GM19023 (cell line): ENCODE measurements at regions not wholly inside any gene's neighbourhood (a gene's known extent, or its start where the extent isn't known, plus 50 kb on each side); places are given as distances from the start of the nearest gene placed in this dataset.
"Not testable (repeated sequence)": the region's sequence is repeated elsewhere in the genome, so short reads cannot be mapped to it uniquely, and the experiment has no call there.

Experiments used
- ATAC-seq: cut with Tn5 transposase; IDR thresholded peaks from one replicate; pipeline ENCODE4 v1.9.1; 2021; ENCODE audit warnings: mild to moderate bottlenecking, moderate library complexity; ENCODE audit not compliant: unreplicated experiment

GRCh38 chr12:69028941-69029729, 96.2 kb upstream of the CPM start:
- no peak for ATAC-seq

DNA sequence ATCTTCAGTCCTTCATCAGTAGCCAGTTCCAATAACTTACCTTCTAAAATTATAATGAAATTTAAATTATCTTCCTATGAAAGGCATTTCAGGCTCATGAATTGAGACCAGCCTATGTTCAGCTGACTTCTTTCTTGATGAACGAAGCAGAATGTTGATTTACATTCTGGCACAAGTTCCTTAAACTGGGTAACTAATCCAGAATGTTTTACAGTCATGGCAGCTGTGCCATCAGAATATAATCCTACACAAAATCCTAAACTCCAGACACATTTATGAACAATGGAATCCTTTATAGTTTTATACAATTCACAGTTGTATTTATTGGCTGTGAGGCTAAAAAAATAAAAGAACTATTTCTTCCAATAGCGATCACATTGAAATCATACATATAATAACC, 97.3 kb upstream of the CPM start:
- ATAC-seq: no peak

GRCh38 chr12:69036533-69036932, 103.6 kb upstream of the CPM start:
- no peak for ATAC-seq

- no peak for ATAC-seq
Measured at GRCh38 chr12:69036999-69037398, 104.0 kb upstream of the CPM start.

DNA sequence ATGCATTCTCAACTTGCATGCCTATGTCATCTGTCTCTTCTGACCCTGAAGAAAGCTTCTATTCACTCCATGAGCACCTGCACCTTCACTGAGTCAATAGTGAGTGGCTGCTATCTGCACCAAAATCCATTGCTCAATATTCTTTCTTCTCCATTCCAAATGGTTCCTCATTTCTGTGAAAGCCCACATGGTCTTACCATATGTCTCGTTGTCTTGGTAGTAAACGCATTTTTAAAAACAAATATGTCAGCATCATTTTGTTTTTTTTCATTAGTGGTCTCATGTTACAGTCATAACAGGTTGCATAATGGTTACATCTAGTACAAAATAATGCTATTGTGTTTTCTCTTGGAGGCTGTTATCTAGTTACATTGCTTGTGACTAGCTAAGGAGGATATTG, 106.9 kb upstream of the CPM start:
- no peak for ATAC-seq

DNA sequence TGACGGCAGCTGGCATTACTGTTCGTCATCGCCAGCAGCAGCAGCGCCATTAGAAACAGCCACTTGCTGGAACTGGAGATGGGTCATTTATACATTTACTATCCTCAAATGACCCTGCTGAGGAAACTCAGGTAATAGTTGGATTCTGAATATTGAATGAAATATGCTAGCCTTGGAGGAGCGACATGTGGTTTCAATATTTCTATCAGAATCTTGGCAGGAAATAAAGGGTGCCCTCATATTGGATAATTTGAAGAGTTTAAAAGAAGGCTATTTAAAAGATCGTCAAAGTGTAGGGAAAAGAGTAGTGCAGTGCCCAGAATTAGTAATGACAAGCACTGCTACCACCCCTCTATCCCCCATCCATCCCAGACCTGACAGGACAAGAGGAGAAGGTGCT, 109.6 kb upstream of the CPM start:
- ATAC-seq: no peak

DNA sequence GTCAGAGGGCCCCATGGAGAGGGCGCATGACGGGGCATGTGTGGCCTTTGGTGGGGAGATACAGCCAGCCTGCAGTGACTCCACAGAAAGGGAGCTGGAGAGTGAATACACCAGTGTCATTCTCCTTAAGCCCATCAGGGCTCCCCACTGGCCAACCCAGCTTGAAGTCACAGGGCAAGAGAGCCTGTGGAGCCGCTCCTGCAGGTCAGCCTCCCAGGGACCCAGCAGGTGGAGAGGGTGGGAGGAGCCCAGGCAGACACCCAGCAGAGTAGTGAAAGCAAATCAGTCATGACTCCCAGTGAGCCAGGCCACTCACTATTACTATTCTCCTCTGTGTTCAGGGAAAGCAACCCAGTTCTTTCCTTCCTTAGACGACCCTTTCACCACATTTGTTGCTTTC, 110.0 kb upstream of the CPM start:
- no peak for ATAC-seq

DNA sequence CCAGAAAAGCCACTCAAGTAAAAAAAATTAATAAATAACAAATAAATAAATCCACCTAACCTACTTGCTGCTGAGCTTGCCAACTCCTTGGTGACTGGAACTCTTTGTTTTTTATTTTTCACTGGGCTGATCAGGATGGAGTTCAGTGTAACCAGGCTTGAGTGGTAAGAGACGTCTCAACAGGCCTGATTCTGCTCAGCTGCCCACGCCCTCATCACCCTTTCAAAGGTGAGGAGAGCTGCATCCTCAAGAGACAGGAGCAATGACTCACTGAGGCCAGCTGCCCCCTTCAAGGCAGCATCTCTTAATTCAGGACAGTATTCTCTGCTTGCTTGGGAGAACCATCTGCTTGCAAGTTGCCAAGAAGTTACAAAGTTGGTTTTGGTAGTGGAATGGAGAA, 111.9 kb upstream of the CPM start:
- ATAC-seq: no peak

DNA sequence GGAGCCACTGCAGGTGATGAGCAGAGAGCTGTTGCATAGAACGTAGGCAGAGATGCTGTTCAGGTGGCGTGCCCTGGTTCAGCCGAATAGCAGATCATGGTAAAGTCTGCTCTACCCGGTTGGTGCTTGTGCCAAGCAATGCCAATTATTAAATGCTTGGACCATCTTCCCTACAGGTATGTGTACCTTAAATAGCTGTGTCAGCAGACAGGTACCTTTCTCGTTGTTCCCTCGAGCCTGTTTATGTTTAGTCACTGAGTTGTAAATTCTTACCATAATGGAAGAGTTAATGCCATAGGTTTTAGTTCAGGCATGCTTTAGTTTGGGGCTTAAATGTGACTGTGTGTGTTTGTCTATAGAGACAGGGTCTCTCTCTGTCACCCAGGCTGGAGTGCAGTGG, 112.5 kb upstream of the CPM start:
- ATAC-seq: no peak

- no peak for ATAC-seq
Measured at GRCh38 chr12:69046363-69046762, 113.4 kb upstream of the CPM start.

GRCh38 chr12:69046920-69047319, 113.9 kb upstream of the CPM start:
- no peak for ATAC-seq

GRCh38 chr12:69047990-69048389, 115.0 kb upstream of the CPM start:
- no peak for ATAC-seq

- not testable (repeated sequence) for ATAC-seq
Measured at GRCh38 chr12:69049855-69050254, 116.9 kb upstream of the CPM start.

DNA sequence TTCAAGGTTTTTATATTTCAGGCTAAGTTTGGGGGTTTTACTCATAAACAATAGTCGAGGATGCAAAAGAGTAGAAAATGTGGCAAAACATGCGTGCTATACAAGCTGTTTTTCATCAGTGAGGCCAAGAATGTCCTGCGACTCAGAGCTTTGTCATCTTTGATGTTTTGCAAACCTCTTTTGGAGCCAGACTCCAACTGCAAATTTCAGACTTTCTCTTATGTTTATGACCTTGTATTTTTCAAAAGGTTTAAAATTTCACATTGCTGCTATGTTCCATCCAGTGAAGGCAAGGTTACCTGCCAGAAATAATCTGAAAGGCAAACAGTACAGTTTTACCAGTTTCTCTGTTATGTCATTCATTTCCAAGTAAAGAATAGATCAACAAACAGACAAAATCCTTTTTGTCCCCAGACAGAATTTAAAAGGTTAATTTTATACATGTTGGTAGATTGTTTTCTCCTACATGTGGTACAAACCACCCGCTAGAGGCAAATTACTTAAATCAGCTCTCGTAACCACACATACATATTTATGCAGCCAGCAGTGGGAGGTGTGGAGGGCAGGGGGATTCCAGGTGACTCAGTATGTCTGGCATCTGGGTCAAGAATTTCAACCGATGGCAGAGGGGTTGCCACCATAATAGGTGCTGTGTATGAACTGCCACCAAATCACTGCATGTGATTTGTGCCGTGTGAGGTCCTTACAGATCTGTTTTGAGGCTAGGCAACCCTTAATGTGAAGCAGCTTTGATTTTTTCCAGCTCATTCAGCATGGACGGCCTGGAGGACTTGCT, 119.8 kb upstream of the CPM start:
- ATAC-seq: no peak

DNA sequence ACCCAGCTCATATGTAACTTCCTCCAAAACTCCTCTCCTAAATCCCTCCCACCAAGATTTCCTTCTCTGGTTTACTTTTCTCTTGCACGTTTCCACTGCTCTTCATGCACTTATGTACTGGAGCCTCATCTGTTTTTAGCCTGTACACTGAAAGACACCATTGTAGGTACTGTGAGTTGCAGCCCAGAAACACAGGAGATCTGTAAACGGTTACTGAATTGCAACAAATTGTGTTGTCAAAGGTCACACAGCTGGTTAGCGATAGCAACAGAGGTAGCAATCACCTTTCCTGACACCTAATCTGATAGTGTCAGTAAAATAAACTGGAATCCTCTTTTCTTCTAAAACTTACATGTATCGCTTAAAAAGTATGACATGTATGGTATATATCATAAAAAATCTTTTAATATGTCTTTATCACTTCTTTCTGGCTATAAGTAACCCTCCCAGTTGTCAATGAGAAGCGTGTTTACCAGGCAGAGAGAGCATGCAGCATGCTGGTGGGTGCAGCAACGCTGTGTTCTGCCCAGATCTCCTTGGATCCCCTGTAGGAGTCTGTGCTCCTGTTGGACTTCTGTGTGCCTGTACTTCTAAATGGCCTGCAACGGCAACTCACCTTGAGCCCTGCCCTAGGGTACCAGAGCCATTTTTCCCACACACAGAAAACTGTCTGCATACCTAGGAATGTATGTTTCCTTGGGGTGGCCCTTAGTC, 121.5 kb upstream of the CPM start:
- ATAC-seq: no peak

DNA sequence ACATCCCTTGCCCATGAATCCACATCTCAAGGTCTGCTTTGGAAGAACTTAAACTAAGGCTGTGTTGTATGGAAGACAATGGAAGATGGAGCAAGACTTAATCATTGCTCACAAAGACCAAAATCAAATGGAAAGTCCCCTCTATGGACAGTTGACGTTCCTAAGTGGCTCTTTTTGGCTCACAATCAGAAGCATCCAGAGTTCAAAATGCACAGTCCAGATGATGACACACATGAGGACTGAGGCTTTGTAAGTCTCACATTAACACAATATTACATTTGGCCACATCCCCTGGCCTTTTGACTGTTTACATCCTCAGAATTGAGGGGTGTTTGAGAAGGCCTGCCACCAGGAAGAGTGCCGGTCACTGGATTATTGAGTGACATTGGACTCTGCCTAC, 122.3 kb upstream of the CPM start:
- ATAC-seq: no peak

GRCh38 chr12:69055706-69056105, 122.7 kb upstream of the CPM start:
- no peak for ATAC-seq

DNA sequence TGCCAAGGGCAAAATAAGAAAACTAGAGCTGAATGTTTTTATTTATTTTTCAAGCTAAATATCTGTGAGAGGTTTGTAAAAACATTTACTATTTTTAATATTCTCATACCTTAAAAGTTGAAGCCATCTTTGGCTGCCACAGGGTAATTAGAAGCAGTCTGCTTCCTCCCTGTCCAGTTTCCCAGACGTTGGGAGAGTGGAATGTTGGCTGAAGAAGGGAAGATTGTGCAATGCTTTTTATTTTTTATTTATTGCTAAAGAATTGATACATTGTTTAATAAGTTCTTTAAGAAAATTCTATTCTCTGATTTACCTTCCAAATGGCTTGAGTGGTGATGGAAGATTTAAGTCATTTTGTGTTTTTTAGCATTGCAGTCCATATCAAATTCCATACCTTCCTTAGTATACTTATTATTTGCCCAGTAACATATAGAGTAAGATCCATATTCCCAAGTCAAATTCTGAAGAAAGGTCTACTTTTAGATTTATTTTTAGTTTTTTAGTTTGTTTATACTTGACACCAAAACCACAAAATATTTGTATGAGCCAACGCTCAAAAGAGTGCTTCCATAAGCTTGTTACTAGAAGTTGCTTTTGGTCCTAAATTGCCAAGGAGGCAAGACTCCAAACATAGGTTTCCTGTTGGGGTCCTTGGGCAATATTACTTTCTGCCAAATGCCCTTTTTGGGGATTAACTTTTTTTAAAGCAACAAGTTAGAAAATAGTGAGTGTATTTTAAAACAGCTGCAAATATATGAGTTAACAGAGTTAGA, 124.0 kb upstream of the CPM start:
- no peak for ATAC-seq

DNA sequence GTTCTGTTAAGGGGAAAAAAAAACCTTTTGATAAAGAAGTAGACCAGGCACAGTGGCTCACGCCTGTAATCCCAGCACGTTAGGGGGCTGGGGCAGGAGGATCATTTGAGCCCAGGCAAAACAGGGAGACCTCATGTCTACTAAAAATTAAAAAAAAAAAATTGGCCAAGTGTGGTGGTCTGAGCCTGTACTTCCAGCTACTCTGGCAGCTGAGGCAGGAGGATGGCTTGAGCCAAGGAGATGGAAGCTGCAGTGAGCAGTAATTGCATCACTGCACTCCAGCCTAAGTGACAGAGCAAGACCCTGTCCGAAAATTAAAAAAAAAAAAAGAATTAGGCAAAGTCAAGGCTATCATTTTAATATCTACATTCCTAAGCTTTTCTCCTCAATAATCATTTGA, 124.8 kb upstream of the CPM start:
- no peak for ATAC-seq

DNA sequence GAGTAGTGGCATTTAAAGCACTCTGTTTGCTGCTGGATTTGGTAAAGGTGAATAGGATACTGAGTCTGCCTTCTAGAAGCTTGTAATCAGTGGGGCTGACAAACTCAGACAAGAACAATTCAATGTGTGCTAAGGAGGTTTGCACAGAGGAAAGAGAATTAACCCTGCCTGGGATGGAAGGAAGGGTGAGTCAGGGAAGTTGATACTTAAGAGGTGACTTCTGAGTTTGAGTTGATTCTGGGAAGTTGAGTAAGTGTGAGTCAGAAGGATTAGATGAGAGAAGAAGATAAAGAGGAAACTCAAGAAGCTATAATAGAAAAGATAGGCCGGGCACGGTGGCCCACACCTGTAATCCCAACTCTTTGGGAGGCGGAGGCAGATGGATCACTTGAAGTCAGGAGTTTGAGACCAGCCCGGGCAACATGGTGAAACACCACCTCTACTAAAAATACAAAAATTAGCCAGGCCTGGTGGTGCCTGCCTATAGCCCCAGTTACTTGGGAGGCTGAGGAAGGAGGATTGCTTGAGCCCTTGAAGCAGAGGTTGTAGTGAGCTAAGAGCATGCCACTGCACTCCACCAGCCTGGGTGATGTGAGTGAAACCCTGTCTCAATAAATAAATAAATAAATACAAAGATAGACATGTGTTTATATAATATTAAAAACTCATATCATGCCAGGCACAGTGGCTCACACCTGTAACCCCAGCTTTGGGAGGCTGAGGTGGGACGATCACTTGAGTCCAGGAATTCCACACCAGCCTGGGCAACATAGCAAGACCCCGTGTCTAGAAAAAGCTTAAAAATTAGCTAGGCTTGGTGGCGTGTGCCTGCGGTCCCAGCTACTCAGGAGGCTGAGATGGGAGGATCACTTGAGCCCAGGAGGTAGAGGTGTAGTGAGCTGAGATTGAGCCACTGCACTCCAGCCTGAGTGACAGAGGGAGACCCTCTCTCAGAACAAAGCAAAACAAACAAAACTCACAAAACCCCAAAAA, 126.8 kb upstream of the CPM start:
- ATAC-seq: no peak
